ENCODE measurements at regions not wholly inside any gene's neighbourhood (a gene's known extent, or its start where the extent isn't known, plus 50 kb on each side); places are given as distances from the start of the nearest gene placed in this dataset.

- no peak overlapping the region for H2AFZ ChIP-seq (ENCODE audit: low read depth, low read length)
- H3K27me3 ChIP-seq (ENCODE audit: insufficient read depth, low read length, poor library complexity): no peaks in the 10 kb centered on the region
- no peak overlapping the region for H3K4me2 ChIP-seq (ENCODE audit: insufficient read depth, low read length)
- DNase-seq (no peak), ATAC-seq (ENCODE audit: insufficient read depth, low read depth) (no peak)
- H3K4me3 ChIP-seq (ENCODE audit: low read depth in 1 of 2, low read length in 2 of 2): no peak overlapping the region
- no peaks in the 10 kb centered on the region for H3K9me3 ChIP-seq (ENCODE audit: insufficient read depth, low read length, severe bottlenecking)
- no peaks in the 10 kb centered on the region for H3K79me2 ChIP-seq (ENCODE audit: insufficient read depth, low read length)
- H3K4me1 ChIP-seq (ENCODE audit: insufficient read depth, low read length): no peaks in the 10 kb centered on the region
- H3K27ac ChIP-seq (ENCODE audit: low read length): no peak overlapping the region
- no peaks in the 10 kb centered on the region for H3K36me3 ChIP-seq (ENCODE audit: insufficient read depth, low read length)
- H4K20me1 ChIP-seq (ENCODE audit: insufficient read depth, low read length): no peaks in the 10 kb centered on the region
- no peak overlapping the region for H3K9ac ChIP-seq (ENCODE audit: low read depth, low read length)
- no peak for TF ChIP-seq EZH2 (IDR thresholded peaks at IDR 0.05; ENCODE audit: borderline replicate concordance, low read depth, low read length, severe bottlenecking)
- TF ChIP-seq, protein P1, sequence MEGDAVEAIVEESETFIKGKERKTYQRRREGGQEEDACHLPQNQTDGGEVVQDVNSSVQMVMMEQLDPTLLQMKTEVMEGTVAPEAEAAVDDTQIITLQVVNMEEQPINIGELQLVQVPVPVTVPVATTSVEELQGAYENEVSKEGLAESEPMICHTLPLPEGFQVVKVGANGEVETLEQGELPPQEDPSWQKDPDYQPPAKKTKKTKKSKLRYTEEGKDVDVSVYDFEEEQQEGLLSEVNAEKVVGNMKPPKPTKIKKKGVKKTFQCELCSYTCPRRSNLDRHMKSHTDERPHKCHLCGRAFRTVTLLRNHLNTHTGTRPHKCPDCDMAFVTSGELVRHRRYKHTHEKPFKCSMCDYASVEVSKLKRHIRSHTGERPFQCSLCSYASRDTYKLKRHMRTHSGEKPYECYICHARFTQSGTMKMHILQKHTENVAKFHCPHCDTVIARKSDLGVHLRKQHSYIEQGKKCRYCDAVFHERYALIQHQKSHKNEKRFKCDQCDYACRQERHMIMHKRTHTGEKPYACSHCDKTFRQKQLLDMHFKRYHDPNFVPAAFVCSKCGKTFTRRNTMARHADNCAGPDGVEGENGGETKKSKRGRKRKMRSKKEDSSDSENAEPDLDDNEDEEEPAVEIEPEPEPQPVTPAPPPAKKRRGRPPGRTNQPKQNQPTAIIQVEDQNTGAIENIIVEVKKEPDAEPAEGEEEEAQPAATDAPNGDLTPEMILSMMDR (IDR thresholded peaks at IDR 0.05; ENCODE audit: borderline replicate concordance, extremely low read depth, low read length, poor library complexity, severe bottlenecking): no peak
Observed at GRCh38 chr1:222935239-222935900, 120.5 kb downstream of the DISP1 start.

- Histone ChIP-seq H3K4me3 (ENCODE audit: low read depth in 1 of 2, low read length in 2 of 2) (no peak overlapping the region), H3K4me2 (ENCODE audit: insufficient read depth, low read length) (no peak overlapping the region), H3K9ac (ENCODE audit: low read depth, low read length) (no peak overlapping the region), H3K79me2 (ENCODE audit: insufficient read depth, low read length) (no peaks in the 10 kb centered on the region), H3K27ac (ENCODE audit: low read length) (no peak overlapping the region), H3K27me3 (ENCODE audit: insufficient read depth, low read length, poor library complexity) (no peaks in the 10 kb centered on the region), H3K4me1 (ENCODE audit: insufficient read depth, low read length) (no peaks in the 10 kb centered on the region), H4K20me1 (ENCODE audit: insufficient read depth, low read length) (no peaks in the 10 kb centered on the region), H2AFZ (ENCODE audit: low read depth, low read length) (no peak overlapping the region), H3K36me3 (ENCODE audit: insufficient read depth, low read length) (no peaks in the 10 kb centered on the region), H3K9me3 (ENCODE audit: insufficient read depth, low read length, severe bottlenecking) (no peaks in the 10 kb centered on the region)
- ATAC-seq (ENCODE audit: insufficient read depth, low read depth) (no peak), DNase-seq (no peak)
- no peak for TF ChIP-seq EZH2 (IDR thresholded peaks at IDR 0.05; ENCODE audit: borderline replicate concordance, low read depth, low read length, severe bottlenecking)
- TF ChIP-seq, protein P1 (IDR thresholded peaks at IDR 0.05; ENCODE audit: borderline replicate concordance, extremely low read depth, low read length, poor library complexity, severe bottlenecking): no peak
Observed at GRCh38 chr1:222936042-222936441, 121.2 kb downstream of the DISP1 start.

GRCh38 chr1:222938986-222939385, 124.1 kb downstream of the DISP1 start:
- no peaks in the 10 kb centered on the region for H3K9me3 ChIP-seq (ENCODE audit: insufficient read depth, low read length, severe bottlenecking)
- TF ChIP-seq, protein P1 (IDR thresholded peaks at IDR 0.05; ENCODE audit: borderline replicate concordance, extremely low read depth, low read length, poor library complexity, severe bottlenecking): no peak
- TF ChIP-seq EZH2 (IDR thresholded peaks at IDR 0.05; ENCODE audit: borderline replicate concordance, low read depth, low read length, severe bottlenecking): no peak
- ATAC-seq (ENCODE audit: insufficient read depth, low read depth): no peak

More at GRCh38 chr1:222938986-222939385, 124.1 kb downstream of the DISP1 start:
- no peaks in the 10 kb centered on the region for H3K4me1 ChIP-seq (ENCODE audit: insufficient read depth, low read length)
- no peak overlapping the region for H3K4me2 ChIP-seq (ENCODE audit: insufficient read depth, low read length)
- no peak overlapping the region for H2AFZ ChIP-seq (ENCODE audit: low read depth, low read length)
- no peak overlapping the region for H3K9ac ChIP-seq (ENCODE audit: low read depth, low read length)
- no peak overlapping the region for H3K4me3 ChIP-seq (ENCODE audit: low read depth in 1 of 2, low read length in 2 of 2)
- H3K79me2 ChIP-seq (ENCODE audit: insufficient read depth, low read length): no peaks in the 10 kb centered on the region
- peaks cover 5% of the 10 kb centered on the region; the same call in 1 of the 2 replicates for H3K36me3 ChIP-seq (ENCODE audit: insufficient read depth, low read length)
- DNase-seq: no peak
- no peaks in the 10 kb centered on the region for H3K27me3 ChIP-seq (ENCODE audit: insufficient read depth, low read length, poor library complexity)
- no peak overlapping the region for H3K27ac ChIP-seq (ENCODE audit: low read length)
- no peaks in the 10 kb centered on the region for H4K20me1 ChIP-seq (ENCODE audit: insufficient read depth, low read length)

Data from DND-41 (cell line).